Stimulated activated CD8-positive, alpha-beta memory T cell treated with anti-CD3 and anti-CD28 coated beads, Interleukin-12 subunit alpha, Interleukin-12 subunit beta, amount 100 ng/mL, for 24 hours (primary cell): ENCODE measurements at regions not wholly inside any gene's neighbourhood (a gene's known extent, or its start where the extent isn't known, plus 50 kb on each side); places are given as distances from the start of the nearest gene placed in this dataset.

Experiments
- DNase-seq: peaks from one replicate; pipeline ENCODE4 v3.0.0-alpha.2; 2020; ENCODE audit errors: extremely low read depth

DNA sequence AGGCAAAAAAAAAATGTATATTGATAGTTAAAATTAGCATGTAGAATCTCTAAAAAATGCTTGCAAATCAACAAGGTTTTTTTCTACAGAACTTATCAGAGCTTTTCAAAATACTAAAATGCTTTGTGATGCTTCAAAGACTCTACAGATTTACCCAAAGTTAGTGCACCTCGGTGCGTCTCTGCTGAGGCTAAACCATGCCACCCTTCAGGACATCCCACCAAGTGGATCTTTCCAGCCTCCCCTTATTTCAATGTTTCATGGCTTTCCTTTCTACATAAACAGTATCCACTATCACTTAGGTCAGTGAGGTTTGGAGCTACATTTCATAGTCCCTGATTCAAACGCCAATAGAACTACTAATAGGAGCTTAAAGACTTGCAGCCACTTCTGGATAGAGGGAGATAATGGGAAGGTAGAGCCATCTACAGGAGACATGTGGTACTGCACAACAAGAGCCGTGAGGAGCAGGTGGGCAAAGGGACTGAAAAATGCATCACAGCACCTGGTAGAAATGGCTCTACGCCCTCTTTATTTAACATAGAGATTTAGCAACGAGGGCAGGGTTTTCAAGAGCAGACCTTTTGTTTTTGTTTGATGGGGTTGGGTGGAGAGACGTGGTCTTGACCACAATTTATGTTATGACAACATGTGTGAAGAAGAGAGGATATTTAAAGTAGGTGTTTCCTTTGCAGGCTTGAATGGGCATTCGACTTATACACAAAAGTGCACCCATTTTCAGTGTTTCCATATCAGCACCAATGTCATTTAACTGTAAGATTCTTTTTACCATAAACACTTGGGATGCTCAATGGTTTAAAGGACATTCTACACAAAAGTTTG, 56.1 kb upstream of the SLC35G4 start:
- no peak for DNase-seq

DNA sequence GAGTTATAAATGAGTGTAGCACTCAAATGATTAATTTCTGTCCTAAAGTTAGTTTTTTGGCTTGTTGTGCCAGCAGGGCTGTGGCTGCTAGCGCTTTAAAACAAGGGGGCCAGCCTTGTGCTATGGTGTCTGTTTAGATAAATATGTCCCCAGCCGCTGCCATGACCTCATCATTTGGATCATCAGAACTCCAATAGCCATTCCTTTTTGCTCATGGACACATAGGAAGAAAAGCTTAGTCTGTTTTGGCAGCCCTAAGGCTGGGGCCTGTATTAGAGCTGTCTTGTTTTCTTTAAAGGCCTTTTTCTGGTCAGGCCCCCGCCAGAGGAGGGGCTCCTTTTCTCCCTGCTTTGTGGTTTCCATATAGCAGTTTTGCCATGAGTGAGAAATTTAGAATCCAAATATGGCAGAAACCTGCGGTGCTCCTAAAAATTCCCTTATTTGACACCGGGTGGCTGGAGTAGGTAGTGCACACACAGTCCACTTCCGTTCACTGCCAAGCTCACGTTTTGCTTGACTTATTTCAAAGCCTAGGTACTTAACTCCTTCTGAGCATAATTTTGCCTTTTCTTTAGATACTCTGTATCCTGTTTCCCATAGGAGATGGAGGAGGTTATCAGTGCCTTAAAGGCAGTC, 60.4 kb upstream of the SLC35G4 start:
- DNase-seq: no peak

DNA sequence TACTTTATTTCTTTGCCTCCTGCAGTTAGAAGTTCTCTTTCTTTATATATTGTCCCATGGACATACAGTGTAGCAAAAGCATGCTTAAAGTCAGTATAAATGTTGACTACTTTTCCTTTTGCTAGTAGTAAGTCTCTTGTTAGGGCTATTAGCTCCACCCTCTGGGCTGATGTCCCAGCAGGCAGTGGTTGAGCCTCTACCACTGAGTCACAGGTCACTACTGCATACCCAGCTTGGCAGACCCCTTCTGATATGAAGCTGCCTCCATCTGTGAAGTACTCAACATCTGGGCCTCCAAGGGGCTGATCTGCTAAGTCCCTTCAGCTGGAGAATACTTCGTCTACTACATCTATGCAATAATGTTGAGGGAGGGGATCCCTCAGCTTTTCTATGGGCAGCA, 61.0 kb upstream of the SLC35G4 start:
- DNase-seq: no peak

DNA sequence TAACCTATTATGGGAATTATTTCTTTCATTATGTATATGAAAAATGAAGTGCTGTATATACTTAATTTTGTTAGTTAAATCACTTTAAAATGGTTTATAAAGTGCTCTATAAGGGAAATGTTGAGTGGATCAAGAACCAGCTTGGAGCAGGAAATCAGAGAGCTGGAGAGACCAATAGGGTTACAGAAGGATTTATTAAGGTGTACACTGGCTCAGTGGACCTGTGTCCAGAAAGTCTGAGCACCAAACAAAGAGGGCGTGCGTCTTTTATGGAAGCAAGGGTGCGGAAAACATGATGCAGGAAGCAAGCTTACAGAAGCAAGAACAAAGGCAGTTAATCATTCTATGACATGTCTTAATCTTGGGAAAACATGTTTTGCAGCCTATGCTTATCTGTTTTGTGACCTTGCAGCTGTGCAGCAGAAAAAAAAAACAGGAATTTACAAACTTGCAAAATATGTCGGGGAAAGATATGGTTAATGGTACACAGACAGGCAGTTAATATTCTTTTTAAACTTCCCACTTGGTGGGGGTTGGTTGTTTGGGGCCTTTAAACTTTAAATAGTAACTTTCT, 65.2 kb upstream of the SLC35G4 start:
- DNase-seq: no peak

DNA sequence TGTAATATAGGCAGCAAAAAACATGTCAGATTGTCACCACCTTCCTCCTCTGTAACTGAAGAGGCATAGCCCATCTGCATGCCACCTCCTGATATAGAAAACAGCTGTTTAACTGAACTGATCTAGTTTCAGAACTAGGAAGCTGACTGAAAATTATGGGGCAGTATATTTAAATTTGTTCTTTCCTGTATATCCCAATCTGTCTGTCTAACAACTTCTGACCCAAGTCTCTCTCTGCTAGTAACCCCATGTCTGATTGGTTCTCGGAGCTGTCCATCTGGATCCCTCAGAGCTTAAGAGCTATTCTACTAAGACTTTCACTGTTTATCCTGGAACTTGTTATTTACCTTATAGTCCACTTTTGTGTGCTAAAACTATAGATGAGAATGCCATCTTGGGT, 68.2 kb upstream of the SLC35G4 start:
- no peak for DNase-seq

DNA sequence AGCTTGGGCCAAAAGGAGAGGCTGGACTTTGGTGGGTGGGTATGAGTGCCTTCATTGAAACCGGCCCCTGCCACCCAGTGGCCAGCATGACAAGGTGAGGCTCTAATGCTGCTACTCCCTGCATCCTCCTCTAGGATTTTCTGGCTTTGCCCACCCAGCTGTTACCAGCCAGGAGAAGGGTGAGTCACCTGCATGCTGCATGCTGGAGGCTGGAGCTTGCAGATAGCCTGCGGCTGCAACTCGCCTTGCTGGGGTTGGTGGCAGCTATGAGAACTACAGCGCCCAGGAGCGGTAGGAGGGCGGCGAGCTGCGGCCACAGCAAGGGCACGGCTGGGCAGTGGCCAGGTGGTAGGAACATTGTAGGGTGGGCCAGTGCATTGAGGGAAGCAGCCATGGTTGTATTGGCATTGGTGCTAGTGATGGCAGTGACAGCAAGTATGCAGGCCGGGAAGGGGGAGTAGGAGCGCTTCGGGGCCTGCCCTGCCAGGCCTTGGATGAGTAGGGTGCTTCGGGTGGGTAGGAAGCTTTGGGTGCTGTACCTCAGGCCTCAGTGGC, 75.4 kb upstream of the SLC35G4 start:
- no peak for DNase-seq

DNA sequence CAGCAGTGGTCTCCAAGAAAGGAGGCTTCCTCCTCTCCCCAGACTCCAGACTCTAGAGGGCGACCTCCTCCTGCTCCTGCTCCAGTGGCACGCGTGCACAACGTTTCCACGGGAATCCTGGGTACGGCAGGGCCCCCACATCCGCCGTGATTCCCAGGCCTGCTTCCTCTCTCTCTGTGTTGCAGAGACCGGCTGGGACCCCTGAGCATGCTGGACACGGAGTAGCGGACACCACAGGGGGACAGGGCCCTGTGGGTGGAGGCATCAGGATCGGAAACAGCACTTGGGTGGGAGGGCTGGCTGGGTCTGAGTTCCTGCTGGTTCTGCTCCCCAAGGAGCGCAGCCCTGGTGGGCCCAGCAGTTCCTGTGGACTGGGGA, 75.9 kb upstream of the SLC35G4 start:
- no peak for DNase-seq

DNA sequence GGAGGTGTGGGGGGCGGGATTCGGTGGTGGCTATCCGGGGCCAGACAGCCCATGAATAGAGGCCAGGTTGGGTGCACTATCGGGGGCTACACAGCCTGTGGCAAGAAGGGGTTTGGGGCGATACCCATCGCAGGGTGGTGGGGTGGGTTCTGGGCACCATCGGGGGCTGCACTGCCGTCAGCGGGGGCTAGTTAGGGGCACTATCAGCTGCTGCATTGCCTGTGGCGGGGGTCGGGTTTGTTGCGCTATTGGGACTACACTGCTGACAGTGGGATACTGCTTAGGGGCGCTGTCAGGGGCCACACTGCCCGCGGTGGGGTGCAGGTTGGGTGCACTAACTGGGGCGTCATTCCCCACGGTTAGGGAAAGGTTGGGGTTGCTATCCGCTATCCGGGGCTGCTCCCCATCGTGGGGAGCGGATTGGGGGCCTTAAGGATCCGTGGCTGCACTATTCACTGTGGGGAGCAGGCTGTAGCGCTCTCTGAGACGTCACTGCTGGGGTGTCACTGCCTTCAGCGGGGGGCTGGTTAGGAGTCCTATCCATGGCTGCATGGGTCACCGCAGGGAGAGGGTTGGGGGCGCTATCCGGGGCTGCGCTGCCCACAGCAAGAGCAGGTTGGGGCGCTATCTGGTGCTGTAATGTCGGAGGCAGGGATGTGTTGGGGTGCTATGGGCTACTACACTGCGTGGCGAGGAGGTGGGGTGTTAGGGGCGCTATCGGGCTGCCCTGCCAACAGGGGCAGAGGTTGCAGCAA, 76.5 kb upstream of the SLC35G4 start:
- DNase-seq: no peak

DNA sequence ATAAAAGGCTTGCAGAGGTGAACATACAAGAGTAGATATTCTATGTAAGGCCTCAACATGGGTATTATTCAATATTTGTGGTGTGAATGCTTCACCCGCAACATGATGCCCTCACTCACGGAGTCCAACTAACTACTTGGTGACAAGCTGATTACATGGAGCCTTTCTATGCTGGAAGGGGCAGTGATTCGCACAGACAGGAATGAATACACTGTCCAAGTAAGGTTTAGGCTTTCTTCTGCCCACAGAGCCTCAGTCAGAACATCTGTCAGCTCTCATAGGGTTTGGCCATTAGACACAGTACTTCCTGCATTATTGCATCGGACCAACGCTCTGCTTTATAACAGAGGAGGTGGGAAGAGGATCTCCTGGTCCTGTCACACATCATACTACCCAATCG, 80.3 kb upstream of the SLC35G4 start:
- DNase-seq: no peak

DNA sequence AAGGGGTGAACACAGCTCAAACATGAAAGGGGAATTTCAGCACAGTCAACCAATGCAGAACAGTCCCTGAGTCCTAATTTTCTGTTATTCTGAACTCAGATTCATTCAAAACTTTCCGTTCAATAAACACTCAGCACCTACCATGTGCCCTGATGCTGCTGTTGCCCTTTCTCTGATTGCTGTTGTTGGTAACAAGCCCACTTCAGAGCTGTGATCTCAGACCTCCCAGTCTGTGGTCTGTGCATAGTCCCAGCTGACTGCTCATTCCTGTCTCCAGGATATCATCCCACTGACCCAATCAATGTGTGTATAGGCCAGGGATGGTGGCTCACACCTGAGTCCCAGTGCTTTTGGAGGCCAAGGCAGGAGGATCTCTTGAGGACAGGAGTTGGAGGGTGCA, 82.7 kb upstream of the SLC35G4 start:
- no peak for DNase-seq

DNA sequence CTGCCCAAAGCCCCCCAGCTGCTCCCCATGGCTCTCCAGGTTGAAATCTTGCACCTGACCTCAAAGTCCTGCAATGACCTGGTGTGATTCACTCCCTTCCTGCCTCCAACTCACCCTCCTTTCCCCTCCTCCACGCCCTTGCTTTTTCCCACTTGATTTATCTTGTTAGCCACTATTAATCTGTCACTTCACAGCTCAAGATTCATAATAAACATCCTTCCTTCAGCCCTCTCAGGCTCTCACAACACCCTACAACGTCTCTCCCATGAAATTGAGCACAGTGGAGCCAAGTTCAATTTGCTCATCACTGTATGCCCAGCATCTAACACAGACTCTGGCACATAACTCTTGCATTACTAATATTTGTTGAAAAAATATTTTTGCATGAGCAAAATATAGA, 85.6 kb upstream of the SLC35G4 start:
- no peak for DNase-seq

DNA sequence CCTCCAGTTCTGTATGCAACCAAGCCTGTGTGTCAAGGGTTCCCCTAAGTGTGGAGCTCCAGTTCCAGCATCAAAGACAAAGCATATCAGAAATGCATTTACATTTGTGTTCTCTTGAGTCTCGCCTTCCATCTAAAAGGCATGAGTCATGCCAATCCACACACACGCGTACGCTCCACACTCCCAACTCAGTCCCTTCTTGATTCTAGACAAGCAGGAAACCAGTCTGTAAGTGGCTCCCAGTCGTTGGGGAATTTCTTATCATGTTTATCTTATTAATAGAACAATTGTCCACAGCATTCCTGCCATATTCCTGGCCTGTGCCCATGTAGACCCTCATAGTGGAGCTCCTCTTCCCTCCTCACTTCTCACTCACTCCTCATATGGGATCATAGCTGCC, 86.4 kb upstream of the SLC35G4 start:
- no peak for DNase-seq

DNA sequence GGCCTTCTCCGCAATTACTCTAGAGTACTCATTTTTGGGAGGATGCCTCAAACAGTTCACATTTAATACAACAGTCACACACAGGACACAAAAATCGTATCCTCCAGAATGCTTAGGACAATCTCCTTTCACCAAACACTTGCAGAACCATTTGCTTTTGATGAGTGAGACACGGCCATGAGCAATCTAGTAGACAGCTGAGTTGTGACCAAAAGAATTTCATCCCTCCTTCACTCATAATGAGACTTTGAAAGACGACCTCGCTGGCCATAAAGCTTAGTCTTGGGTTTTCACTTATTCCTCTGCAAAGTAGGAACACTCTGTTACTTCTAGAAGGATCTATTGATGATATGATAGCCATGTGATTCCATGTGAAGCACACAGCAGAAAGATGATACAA, 87.5 kb upstream of the SLC35G4 start:
- DNase-seq: no peak

DNA sequence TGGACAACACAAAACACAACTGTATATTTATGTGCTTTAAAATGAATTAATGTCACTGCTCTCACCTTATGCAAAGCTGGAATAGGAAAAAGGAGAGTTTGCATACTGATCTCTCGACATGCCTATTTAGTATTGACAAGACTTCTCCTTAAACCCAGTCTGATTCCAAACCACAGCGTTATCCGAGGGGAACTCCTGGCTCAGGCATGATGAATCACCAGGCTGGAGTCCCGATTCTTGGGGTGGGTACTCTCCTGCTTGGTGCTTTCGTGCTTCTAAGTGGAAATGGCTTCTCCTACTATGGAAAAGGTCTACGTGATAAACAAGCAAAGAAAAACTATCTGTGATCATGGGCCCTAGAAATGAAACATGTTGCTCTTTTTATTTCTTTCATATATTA, 88.9 kb upstream of the SLC35G4 start:
- DNase-seq: no peak

DNA sequence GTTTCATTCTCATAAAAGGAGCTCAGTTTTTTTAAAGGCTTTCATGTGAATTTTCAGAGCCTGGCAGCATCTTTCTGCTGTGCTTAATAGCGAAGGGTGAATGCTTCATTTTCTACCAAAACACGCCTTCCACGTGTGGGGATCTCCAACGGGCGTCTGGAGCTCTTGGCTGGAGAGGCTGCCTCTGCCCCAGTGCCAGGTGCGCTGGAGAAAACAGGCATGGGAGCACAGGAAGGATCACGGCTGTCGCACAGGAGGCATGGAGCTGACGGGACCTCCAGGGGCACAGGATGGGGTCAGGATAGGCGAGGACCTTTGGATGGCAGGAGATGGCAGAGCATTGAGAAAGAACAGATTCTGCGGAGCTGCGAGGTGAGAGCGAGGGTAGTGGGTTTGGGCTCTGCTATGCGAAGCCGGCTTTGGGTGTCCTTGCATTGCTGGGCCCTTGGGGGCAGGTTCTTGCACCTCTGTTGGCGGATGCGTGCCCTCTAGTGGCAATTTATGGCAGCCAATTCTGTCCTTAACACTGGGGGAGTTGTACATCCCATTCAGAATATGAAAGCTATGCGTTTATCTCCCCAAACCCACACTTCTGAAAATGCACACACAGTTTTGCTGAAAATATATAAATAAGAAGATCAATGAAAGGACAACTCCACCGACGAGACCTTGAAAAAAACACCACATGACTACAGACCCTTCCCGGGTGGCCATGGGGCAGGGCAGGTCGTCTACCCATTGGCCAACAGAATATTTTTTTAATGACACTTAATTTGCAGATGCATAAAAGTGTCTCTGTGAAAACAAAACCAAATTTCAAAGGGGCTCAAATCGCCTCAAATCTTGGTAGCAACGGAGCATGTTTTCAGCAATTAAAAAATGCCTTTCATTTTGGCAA, 90.4 kb upstream of the SLC35G4 start:
- peak; percentile 2 for DNase-seq

DNA sequence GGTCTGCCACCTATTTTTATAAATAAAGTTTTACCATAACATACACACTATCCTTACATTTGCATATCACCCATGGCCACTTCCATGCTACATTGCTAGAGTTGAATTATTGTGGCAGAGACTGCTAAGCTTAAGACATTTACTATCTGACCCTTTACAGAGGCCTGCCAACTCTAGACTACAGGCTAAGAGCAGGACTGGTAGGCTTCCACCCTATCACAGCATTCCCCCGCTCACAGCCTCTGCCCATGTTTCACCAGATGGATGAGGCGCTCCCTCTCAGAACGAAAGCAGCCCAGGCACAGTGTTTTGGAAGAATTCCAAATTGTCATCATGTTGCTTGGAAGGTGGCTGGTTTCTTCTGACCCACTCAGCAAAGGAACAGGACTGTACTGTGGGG, 91.7 kb upstream of the SLC35G4 start:
- no peak for DNase-seq

DNA sequence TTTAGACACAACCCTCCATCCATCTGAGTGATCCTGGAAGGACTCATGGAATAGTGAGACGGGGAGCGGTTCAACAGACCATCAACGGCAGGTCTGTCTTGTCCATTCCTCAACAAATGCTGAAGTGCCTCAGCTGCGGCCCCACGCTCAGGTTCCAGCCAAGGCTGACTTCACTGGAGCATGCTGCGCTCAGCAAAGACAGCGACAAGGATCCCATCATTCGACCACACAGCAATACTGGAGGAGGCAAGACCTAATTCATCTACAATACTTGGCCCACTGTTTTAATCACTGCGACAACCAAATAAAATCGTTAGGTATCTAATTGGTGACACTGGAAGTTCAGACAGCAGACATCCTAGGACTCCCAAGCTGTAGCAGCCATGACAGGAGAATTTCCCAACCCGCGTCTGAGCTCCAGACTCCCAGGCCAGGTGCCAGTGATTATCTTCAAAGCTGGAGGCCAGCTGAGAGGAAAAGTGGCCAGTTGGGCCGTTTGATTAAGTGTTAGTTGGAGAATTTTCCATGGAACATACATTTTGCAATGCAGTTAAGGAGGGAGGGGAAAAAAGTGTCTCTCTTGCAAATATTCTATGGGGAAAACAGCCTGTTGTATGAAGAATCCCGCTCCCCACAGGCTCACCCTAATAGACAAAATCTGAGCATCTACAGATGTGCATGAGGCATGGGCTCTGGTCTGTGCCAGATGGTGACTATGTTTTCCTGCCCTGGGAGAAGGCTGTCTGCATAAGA, 92.5 kb upstream of the SLC35G4 start:
- no peak for DNase-seq

DNA sequence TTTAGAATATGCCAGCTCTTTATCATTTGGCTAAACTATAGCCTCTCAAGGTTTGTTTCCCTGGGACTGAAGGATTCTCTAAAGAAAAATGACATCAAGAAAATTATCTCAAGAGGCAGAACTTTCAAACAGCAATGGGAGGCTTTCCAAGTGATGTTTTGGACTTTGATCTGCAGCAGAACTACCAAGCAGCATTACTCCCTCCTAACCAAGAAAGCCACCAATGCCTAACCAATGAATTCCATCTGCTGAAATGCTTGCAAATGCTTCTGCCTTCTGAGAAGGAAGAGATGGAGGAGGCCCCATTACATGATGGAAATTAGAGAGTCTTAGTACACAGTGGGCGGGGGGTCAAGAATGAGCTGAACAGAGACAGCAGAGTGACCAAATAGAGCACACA, 95.1 kb upstream of the SLC35G4 start:
- DNase-seq: no peak

DNA sequence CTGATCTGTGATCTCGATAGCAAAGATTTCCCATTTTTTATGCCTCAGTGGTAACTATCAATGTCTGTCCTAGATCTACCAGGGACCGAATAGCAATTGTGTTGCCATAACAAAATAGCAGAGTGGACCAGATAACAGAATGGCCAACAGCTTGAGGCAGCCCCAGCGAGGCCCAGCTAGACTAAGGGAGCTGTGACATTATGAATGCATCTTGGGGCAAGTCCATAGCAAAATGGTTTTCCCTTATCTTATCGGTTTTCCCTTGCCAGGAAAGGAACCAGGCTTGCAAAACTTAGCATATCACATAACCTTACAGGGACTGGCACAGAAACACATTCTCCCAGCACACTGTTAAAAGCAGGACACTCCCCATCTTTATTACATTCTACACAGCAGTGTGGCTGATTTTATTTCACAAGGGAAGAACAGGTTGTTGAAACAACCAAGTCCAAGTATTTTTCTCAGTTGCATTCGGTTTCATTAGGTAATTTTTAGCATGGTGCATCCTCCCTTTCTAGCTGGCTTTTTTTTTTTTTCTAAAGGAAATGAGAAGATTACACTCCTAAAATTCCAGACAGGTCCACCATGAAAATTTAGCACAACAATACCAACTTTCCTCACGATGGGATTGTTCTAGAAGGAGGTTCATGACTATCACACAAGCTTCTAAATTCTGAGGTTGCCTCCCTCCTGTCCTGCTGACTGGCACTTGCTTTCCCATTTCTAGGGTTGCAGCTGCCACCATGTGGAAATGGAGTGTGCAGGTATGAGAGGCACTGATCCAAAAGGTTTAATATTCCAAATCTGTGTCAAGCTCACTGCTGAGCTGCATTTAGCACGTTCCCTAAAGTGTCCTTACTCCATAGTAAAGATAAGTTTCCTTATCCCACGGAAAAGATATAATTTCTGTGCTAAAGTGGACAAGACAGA, 97.0 kb upstream of the SLC35G4 start:
- no peak for DNase-seq
